ENCODE measurements at regions not wholly inside any gene's neighbourhood (a gene's known extent, or its start where the extent isn't known, plus 50 kb on each side); places are given as distances from the start of the nearest gene placed in this dataset.

DNA sequence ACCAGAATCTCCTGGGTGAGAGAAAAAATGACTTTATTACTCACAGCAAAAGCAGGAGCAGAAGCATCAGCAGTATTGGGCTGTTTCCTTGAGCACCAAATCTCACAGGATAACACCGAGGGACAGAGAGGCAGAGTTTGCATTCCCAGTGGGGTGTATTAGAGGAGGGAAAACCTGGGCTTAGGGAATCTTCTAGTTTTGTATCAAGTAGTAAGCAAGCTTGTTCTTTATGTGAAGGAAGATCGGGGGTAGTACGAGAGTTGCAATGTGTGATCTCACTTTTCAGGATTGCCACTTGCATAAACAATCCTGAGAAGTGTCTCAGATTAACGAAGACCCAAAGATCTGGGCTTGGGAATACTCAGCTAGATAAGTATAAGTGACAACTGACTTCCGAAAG is 1163.0 kb downstream of the TAF11L14 start (continued):
- TF ChIP-seq NANOG (IDR thresholded peaks at IDR 0.05; ENCODE audit: insufficient read depth, low read depth, low read length, poor library complexity, severe bottlenecking) (no peak), RFX5 (IDR thresholded peaks at IDR 0.05; ENCODE audit: borderline replicate concordance, low read depth, low read length) (no peak), CTBP2 (IDR thresholded peaks at IDR 0.05; ENCODE audit: borderline replicate concordance, insufficient read depth, insufficient read length, low read length) (no peak)

All from H1 (cell line).